GM18909 (cell line): ENCODE measurements at regions not wholly inside any gene's neighbourhood (a gene's known extent, or its start where the extent isn't known, plus 50 kb on each side); places are given as distances from the start of the nearest gene placed in this dataset.
"Not testable (repeated sequence)": the region's sequence is repeated elsewhere in the genome, so short reads cannot be mapped to it uniquely, and the experiment has no call there.

Experiments
- ATAC-seq: cut with Tn5 transposase; IDR thresholded peaks from one replicate; pipeline ENCODE4 v1.9.1; 2021; ENCODE audit warnings: mild to moderate bottlenecking; ENCODE audit not compliant: unreplicated experiment, poor library complexity

GRCh38 chr7:132030883-132031282 lies 474.5 kb upstream of the PODXL start:
- ATAC-seq, result no peak

- ATAC-seq, result no peak
These were observed 473.7 kb upstream of the PODXL start for GRCh38 chr7:132030086-132030568.

GRCh38 chr7:132029369-132030085 lies 473.1 kb upstream of the PODXL start:
- ATAC-seq, result no peak

GRCh38 chr7:132028144-132028920 lies 471.9 kb upstream of the PODXL start:
- no peak for ATAC-seq

- no peak for ATAC-seq
These were observed 467.9 kb upstream of the PODXL start for GRCh38 chr7:132024290-132024689.

- no peak for ATAC-seq
These were observed 467.0 kb upstream of the PODXL start for GRCh38 chr7:132023466-132023865.

- ATAC-seq, result no peak
These were observed 465.8 kb upstream of the PODXL start for GRCh38 chr7:132022188-132022587.

GRCh38 chr7:132019703-132020102 lies 463.3 kb upstream of the PODXL start:
- no peak for ATAC-seq

GRCh38 chr7:132009778-132010177 lies 453.4 kb upstream of the PODXL start:
- ATAC-seq, result no peak

- ATAC-seq, result no peak
These were observed 448.1 kb upstream of the PODXL start for GRCh38 chr7:132004529-132004928.

- no peak for ATAC-seq
These were observed 446.0 kb upstream of the PODXL start for GRCh38 chr7:132002343-132002968.

GRCh38 chr7:132001146-132001545 lies 444.7 kb upstream of the PODXL start:
- no peak for ATAC-seq

- ATAC-seq, result no peak
These were observed 442.8 kb upstream of the PODXL start for GRCh38 chr7:131999193-131999592.

GRCh38 chr7:131995324-131995723 lies 438.9 kb upstream of the PODXL start:
- ATAC-seq, result no peak

- ATAC-seq, result not testable (repeated sequence)
These were observed 424.6 kb upstream of the PODXL start for GRCh38 chr7:131981069-131981468.

GRCh38 chr7:131978118-131978517 lies 421.7 kb upstream of the PODXL start:
- ATAC-seq, result not testable (repeated sequence)

GRCh38 chr7:131976411-131976810 lies 420.0 kb upstream of the PODXL start:
- ATAC-seq, result no peak

- no peak for ATAC-seq
These were observed 418.2 kb upstream of the PODXL start for GRCh38 chr7:131974671-131975070.

- ATAC-seq, result no peak
These were observed 415.8 kb upstream of the PODXL start for GRCh38 chr7:131972251-131972650.

- no peak for ATAC-seq
These were observed 414.2 kb upstream of the PODXL start for GRCh38 chr7:131970602-131971001.

- no peak for ATAC-seq
These were observed 413.1 kb upstream of the PODXL start for GRCh38 chr7:131969560-131969959.
